Mesothelial cell of epicardium (in vitro differentiated cells): ENCODE measurements at regions not wholly inside any gene's neighbourhood (a gene's known extent, or its start where the extent isn't known, plus 50 kb on each side); places are given as distances from the start of the nearest gene placed in this dataset.

ENCODE experiments used
- DNase-seq, 2 experiments: peaks; one replicate each; pipeline ENCODE4 v3.0.0; 2021; ENCODE audit warnings: low spot score in 2 of 2; ENCODE audit not compliant: unreplicated experiment in 2 of 2
- H3K27ac Mint-ChIP-seq: 2 replicates; pipeline ENCODE4 v1.8.0; 2021; ENCODE audit warnings: mixed read lengths
- H3K27me3 Mint-ChIP-seq: 2 replicates; pipeline ENCODE4 v1.8.0; 2021; ENCODE audit warnings: low read depth, mixed read lengths
- H3K36me3 Mint-ChIP-seq: 2 replicates; pipeline ENCODE4 v1.8.0; 2021; ENCODE audit warnings: mixed read lengths
- H3K4me1 Mint-ChIP-seq: 2 replicates; pipeline ENCODE4 v1.8.0; 2021; ENCODE audit warnings: mixed read lengths
- H3K4me3 Mint-ChIP-seq: 2 replicates; pipeline ENCODE4 v1.8.0; 2021; ENCODE audit warnings: mild to moderate bottlenecking, moderate library complexity, mixed read lengths
- H3K9me3 Mint-ChIP-seq: 2 replicates; pipeline ENCODE4 v1.8.0; 2021; ENCODE audit warnings: mixed read lengths
- CTCF ChIP-seq: fragments of 200-600 bp; sonication (generic); IDR thresholded peaks from one replicate; pipeline ENCODE4 v1.5.0; 2021; ENCODE audit warnings: antibody characterized with exemption; ENCODE audit not compliant: unreplicated experiment

DNA sequence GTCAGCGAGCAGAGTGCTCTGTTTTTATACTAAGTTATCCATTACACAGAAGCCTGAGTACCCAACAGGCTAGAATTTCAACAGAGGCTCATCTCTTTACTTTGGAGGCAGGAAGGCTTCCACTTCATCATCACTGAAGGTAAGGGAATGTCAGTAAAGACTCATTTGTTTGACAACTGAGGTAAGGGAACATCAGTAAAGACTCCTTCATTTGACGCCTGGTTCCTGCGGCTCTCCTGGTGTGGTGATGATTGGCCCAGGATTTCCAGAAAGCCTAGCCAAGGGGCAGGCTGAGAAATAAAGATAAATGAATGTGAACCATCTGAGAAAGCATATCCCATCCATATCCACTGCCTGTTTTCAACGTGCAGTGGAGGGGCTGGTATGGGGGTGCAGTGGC is 244.6 kb upstream of the ECI2 start:
- peaks cover 3% of the 10 kb centered on the region for H3K4me1 Mint-ChIP-seq
- peaks cover 36% of the 10 kb centered on the region for H3K9me3 Mint-ChIP-seq
- H3K4me3 Mint-ChIP-seq, result no peak overlapping the region
- DNase-seq, result no peak
- H3K27ac Mint-ChIP-seq, result no peak overlapping the region
- peaks cover 5% of the 10 kb centered on the region for H3K36me3 Mint-ChIP-seq
- TF ChIP-seq CTCF, result no peak
- H3K27me3 Mint-ChIP-seq, result no peaks in the 10 kb centered on the region

DNA sequence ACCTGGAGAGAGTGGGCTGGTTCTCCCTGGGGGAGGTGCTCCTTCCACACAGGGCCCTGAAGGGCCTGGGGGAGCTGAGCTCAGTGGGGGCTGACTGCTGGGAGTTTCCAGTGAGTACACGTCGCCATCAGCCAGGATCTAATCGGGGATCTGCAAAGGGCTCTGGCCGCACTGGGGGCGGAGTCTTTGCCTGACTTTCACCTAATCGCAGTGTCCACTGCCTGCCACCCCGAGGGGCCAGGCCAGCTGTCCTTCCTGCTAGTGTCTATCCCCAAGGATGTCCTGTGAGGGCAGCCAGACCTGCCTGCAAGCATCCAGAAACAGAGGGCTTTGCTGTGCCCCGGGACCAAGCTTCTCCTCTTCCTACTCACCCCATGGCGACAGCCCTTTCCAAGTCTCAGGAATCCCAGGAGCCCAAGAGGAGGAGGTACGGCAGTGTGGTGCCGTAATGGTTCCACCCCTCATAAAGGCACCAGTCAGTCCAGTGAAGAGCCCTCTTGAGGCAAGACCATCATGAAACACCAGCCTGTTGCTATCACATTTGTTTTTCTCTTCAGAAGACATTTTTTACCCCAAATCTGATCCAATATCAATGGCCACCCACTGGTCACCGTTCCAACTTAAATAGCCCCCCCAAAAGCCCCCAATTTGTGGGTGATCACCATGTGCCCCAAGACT is 243.1 kb upstream of the ECI2 start:
- no peaks in the 10 kb centered on the region for H3K27me3 Mint-ChIP-seq
- no peak for DNase-seq
- peaks cover 3% of the 10 kb centered on the region for H3K4me1 Mint-ChIP-seq
- no peak for TF ChIP-seq CTCF
- peaks cover 5% of the 10 kb centered on the region for H3K36me3 Mint-ChIP-seq
- H3K9me3 Mint-ChIP-seq, result peaks cover 24% of the 10 kb centered on the region
- no peak overlapping the region for H3K4me3 Mint-ChIP-seq
- H3K27ac Mint-ChIP-seq, result no peak overlapping the region

GRCh38 chr6:4377603-4378002 is 242.2 kb upstream of the ECI2 start:
- no peak for TF ChIP-seq CTCF
- Mint-ChIP-seq H3K4me1 (peaks cover 3% of the 10 kb centered on the region), H3K36me3 (no peaks in the 10 kb centered on the region), H3K4me3 (no peak overlapping the region), H3K27me3 (no peaks in the 10 kb centered on the region), H3K27ac (no peak overlapping the region), H3K9me3 (peaks cover 15% of the 10 kb centered on the region)
- no peak for DNase-seq

DNA sequence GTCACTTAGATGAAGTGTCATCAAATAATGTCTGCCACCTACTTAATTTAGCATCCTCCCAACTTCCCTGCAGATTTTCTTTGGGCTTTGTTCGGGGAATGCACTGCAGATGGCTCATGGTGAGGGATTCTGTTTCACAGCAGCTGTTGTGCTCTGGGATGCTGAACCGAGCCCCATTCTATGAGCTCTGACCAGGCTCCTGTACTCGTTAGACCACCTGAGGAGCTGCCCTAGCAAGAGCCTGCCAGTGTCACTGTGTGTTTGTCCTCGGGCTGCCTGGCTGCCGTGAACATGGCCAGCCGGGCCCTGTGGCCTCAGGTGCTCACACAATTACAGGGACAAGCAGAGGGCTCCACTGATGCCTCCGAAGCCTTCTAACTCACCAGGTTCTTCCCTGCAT is 238.8 kb upstream of the ECI2 start:
- no peaks in the 10 kb centered on the region for H3K9me3 Mint-ChIP-seq
- TF ChIP-seq CTCF, result no peak
- no peaks in the 10 kb centered on the region for H3K27me3 Mint-ChIP-seq
- no peak overlapping the region for H3K4me3 Mint-ChIP-seq
- H3K27ac Mint-ChIP-seq, result no peak overlapping the region
- no peaks in the 10 kb centered on the region for H3K36me3 Mint-ChIP-seq
- peaks cover 3% of the 10 kb centered on the region for H3K4me1 Mint-ChIP-seq
- DNase-seq, result no peak

DNA sequence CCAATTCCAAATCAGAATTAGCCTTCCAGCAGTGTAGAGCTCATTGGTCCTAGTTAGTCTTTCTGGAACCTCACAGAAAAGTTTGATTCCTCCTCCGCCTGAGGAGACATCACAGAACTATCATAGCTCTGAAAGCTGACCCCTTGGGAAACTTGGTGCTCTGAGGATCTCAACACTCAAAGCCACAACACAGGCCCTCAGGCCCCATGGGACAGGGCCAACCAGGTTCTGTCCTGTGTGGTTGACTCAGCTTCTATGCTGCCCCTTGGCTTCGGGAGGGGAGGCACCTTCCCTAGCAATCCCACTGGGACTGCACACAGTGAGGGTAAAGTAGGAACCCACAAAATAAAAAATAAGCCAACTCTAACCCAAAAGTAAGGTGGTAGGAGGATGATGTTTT is 237.5 kb upstream of the ECI2 start:
- peaks cover 10% of the 10 kb centered on the region for H3K4me1 Mint-ChIP-seq
- no peak for DNase-seq

More for the DNA sequence above, 237.5 kb upstream of the ECI2 start:
- Mint-ChIP-seq H3K4me3 (no peak overlapping the region), H3K27me3 (no peaks in the 10 kb centered on the region), H3K9me3 (no peaks in the 10 kb centered on the region), H3K36me3 (no peaks in the 10 kb centered on the region), H3K27ac (no peak overlapping the region)
- no peak for TF ChIP-seq CTCF
